Natural killer cell (primary cell): ENCODE measurements at regions not wholly inside any gene's neighbourhood (a gene's known extent, or its start where the extent isn't known, plus 50 kb on each side); places are given as distances from the start of the nearest gene placed in this dataset.

Experiments used
- ATAC-seq, 3 donors: fragments of 150-1000 bp in 2 of 3; fragments of 200-7000 bp in 1 of 3; cut with Tn5 transposase; 1 replicate in 1 of 3; 2 replicates in 2 of 3; pipeline ENCODE4 v1.10.0; 2021; ENCODE audit warnings: mild to moderate bottlenecking in 2 of 3, moderate library complexity in 2 of 3
- DNase-seq, 2 donors: peaks; one replicate each; pipeline versions ENCODE4 v3.0.0 to v3.0.0-alpha.2; 2013 to 2021; ENCODE audit warnings: mixed read lengths in 1 of 2
- H3K27ac ChIP-seq: one replicate; pipeline ENCODE4 v1.5.1; 2013; ENCODE audit warnings: mild to moderate bottlenecking, low read length
- H3K27me3 ChIP-seq: one replicate; pipeline ENCODE4 v1.6.1; 2013; ENCODE audit warnings: low read length; ENCODE audit not compliant: control insufficient read depth, insufficient read depth
- H3K36me3 ChIP-seq: one replicate; pipeline ENCODE4 v1.6.1; 2013; ENCODE audit warnings: low read length; ENCODE audit not compliant: control insufficient read depth, insufficient read depth
- H3K4me1 ChIP-seq: one replicate; pipeline ENCODE4 v1.6.1; 2013; ENCODE audit warnings: low read length; ENCODE audit not compliant: control insufficient read depth, insufficient read depth
- H3K4me3 ChIP-seq: one replicate; pipeline ENCODE4 v1.5.1; 2013; ENCODE audit warnings: low read length
- H3K9me3 ChIP-seq: one replicate; pipeline ENCODE4 v1.6.1; 2013; ENCODE audit warnings: low read length; ENCODE audit not compliant: control insufficient read depth, insufficient read depth
- H3K27ac Mint-ChIP-seq, 2 donors: one replicate each; pipeline ENCODE4 v1.8.0; 2022; ENCODE audit warnings: mild to moderate bottlenecking in 2 of 2, mixed read lengths in 2 of 2, moderate library complexity in 1 of 2
- H3K27me3 Mint-ChIP-seq, 2 donors: one replicate each; pipeline ENCODE4 v1.8.0; 2022; ENCODE audit warnings: low read depth in 2 of 2, mixed read lengths in 2 of 2
- H3K36me3 Mint-ChIP-seq: one replicate; pipeline ENCODE4 v1.8.0; 2022; ENCODE audit warnings: mixed read lengths
- H3K4me1 Mint-ChIP-seq, 2 donors: one replicate each; pipeline ENCODE4 v1.8.0; 2022; ENCODE audit warnings: mixed read lengths in 2 of 2
- H3K4me3 Mint-ChIP-seq: one replicate; pipeline ENCODE4 v1.8.0; 2022; ENCODE audit warnings: mild to moderate bottlenecking, moderate library complexity, mixed read lengths
- H3K9me3 Mint-ChIP-seq, 2 donors: one replicate each; pipeline ENCODE4 v1.8.0; 2022; ENCODE audit warnings: mixed read lengths in 2 of 2
- CTCF ChIP-seq: fragments of 200-600 bp; IDR thresholded peaks from one replicate; pipeline ENCODE4 v1.8.0; 2022; ENCODE audit warnings: antibody characterized with exemption
- WGBS: methylation state at CpG from one replicate; pipeline ENCODE4 v1.1.7; 2013; ENCODE audit warnings: missing lambda C conversion rate; ENCODE audit not compliant: insufficient coverage; 5-methylcytosine and 5-hydroxymethylcytosine counted together
- intact Hi-C: fragments of 100-400 bp; cut with micrococcal nuclease; formaldehyde crosslinking; loops from one replicate; pipeline ENCODE4 v1.14.2; 2022

- Mint-ChIP-seq H3K4me3 (no peak overlapping the region), H3K9me3 (no peaks in the 10 kb centered on the region), H3K4me1 (no peaks in the 10 kb centered on the region), H3K36me3 (no peaks in the 10 kb centered on the region), H3K27ac (no peak overlapping the region), H3K27me3 (peaks cover 9% of the 10 kb centered on the region in 2 donors)
- Histone ChIP-seq H3K36me3 (no peaks in the 10 kb centered on the region), H3K27ac (no peak overlapping the region), H3K4me3 (no peak overlapping the region), H3K9me3 (no peaks in the 10 kb centered on the region), H3K4me1 (no peaks in the 10 kb centered on the region), H3K27me3 (no peaks in the 10 kb centered on the region)
- intact Hi-C loops = no loop called here
- no peak for ATAC-seq
- WGBS = 78% methylated on average over 15 of the region's 15 CpGs
- no peak for DNase-seq
- TF ChIP-seq CTCF = no peak
These were observed 126.3 kb upstream of the IRX4 start for GRCh38 chr5:2008851-2009629.

GRCh38 chr5:2007878-2008501 is 125.3 kb upstream of the IRX4 start:
- Histone ChIP-seq H3K27me3 (no peaks in the 10 kb centered on the region), H3K36me3 (no peaks in the 10 kb centered on the region), H3K4me3 (no peak overlapping the region), H3K9me3 (no peaks in the 10 kb centered on the region), H3K27ac (no peak overlapping the region), H3K4me1 (no peaks in the 10 kb centered on the region)
- no peak for TF ChIP-seq CTCF
- peaks cover 6 to 9% of the 10 kb centered on the region in 2 donors for H3K27me3 Mint-ChIP-seq
- H3K4me3 Mint-ChIP-seq = no peak overlapping the region
- intact Hi-C loops = no loop called here
- DNase-seq = no peak
- ATAC-seq = no peak
- no peaks in the 10 kb centered on the region for H3K4me1 Mint-ChIP-seq
- no peaks in the 10 kb centered on the region for H3K9me3 Mint-ChIP-seq
- no peaks in the 10 kb centered on the region for H3K36me3 Mint-ChIP-seq
- no peak overlapping the region for H3K27ac Mint-ChIP-seq
- 68% methylated on average over 33 of the region's 35 CpGs for WGBS

GRCh38 chr5:2007496-2007877 is 124.8 kb upstream of the IRX4 start:
- no peak overlapping the region for H3K27ac Mint-ChIP-seq
- no peak for TF ChIP-seq CTCF

DNA sequence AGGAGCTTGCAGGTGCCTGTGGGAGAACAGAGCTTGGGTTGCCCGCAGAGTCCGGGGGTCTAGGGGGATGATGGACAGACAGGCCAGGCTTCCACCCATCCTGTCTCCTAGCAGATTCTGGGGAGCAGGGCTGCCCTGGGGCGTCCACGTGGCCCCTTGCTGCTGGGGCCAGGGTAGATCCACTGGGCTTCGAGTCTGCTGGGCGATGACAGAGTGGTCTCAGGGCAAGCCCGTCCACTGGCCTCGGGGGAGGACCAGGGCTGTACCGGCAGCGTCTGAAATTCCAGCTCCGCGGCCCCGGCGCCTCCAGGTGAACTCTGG is 124.2 kb upstream of the IRX4 start:
- Mint-ChIP-seq H3K36me3 (no peaks in the 10 kb centered on the region), H3K4me1 (no peaks in the 10 kb centered on the region), H3K27ac (no peak overlapping the region), H3K4me3 (no peak overlapping the region), H3K27me3 (peaks cover 2 to 3% of the 10 kb centered on the region in 2 donors), H3K9me3 (no peaks in the 10 kb centered on the region)
- DNase-seq (no peak), ATAC-seq (no peak)
- H3K36me3 ChIP-seq = no peaks in the 10 kb centered on the region
- 89% methylated on average over 14 of the region's 14 CpGs for WGBS
- intact Hi-C loops = no loop called here
- H3K4me3 ChIP-seq = no peak overlapping the region
- no peaks in the 10 kb centered on the region for H3K4me1 ChIP-seq
- no peaks in the 10 kb centered on the region for H3K27me3 ChIP-seq
- no peak for TF ChIP-seq CTCF
- no peaks in the 10 kb centered on the region for H3K9me3 ChIP-seq
- H3K27ac ChIP-seq = no peak overlapping the region

More at GRCh38 chr5:2007496-2007877, 124.8 kb upstream of the IRX4 start:
- DNase-seq (no peak), ATAC-seq (no peak)
- Mint-ChIP-seq H3K9me3 (no peaks in the 10 kb centered on the region), H3K27me3 (peaks cover 6 to 7% of the 10 kb centered on the region in 2 donors), H3K4me1 (no peaks in the 10 kb centered on the region), H3K36me3 (no peaks in the 10 kb centered on the region), H3K4me3 (no peak overlapping the region)
- H3K4me3 ChIP-seq = no peak overlapping the region
- intact Hi-C loops = no loop called here
- H3K36me3 ChIP-seq = no peaks in the 10 kb centered on the region
- no peak overlapping the region for H3K27ac ChIP-seq
- H3K9me3 ChIP-seq = no peaks in the 10 kb centered on the region
- 86% methylated on average over 24 of the region's 24 CpGs for WGBS
- H3K27me3 ChIP-seq = no peaks in the 10 kb centered on the region
- no peaks in the 10 kb centered on the region for H3K4me1 ChIP-seq
